Vagina (tissue), 2 donors: ENCODE measurements at regions not wholly inside any gene's neighbourhood (a gene's known extent, or its start where the extent isn't known, plus 50 kb on each side); places are given as distances from the start of the nearest gene placed in this dataset.

Experiments
- DNase-seq, 2 donors: peaks; one replicate each; pipeline ENCODE4 v3.0.0-alpha.2; 2017; ENCODE audit errors: extremely low spot score in 2 of 2
- H3K27ac ChIP-seq: fragments of 200-600 bp; sonication (generic); one replicate; pipeline ENCODE4 v1.5.1; 2019
- H3K27me3 ChIP-seq: fragments of 200-600 bp; sonication (generic); one replicate; pipeline ENCODE4 v1.5.1; 2019
- H3K36me3 ChIP-seq, 2 donors: fragments of 200-600 bp; sonication (generic); one replicate each; pipeline ENCODE4 v1.5.1; 2017 to 2019
- H3K4me1 ChIP-seq: fragments of 200-600 bp; sonication (generic); one replicate; pipeline ENCODE4 v1.5.1; 2019
- H3K4me3 ChIP-seq, 2 donors: fragments of 200-600 bp; sonication (generic); 1 replicate in 1 of 2; 2 replicates in 1 of 2; pipeline ENCODE4 v1.5.1; 2016 to 2019
- H3K9me3 ChIP-seq: fragments of 200-600 bp; sonication (generic); one replicate; pipeline ENCODE4 v1.5.1; 2019
- CTCF ChIP-seq, 3 experiments: fragments of 450-650 bp in 2 of 3; fragments of 200-600 bp in 1 of 3; sonication (generic) in 1 of 3; IDR thresholded peaks; one replicate each; pipeline ENCODE4 v1.5.1; 2017 to 2019; ENCODE audit warnings: antibody characterized with exemption in 3 of 3, mild to moderate bottlenecking in 2 of 3, moderate library complexity in 2 of 3
- POLR2A ChIP-seq, 2 donors: fragments of 450-650 bp; IDR thresholded peaks; one replicate each; pipeline ENCODE4 v1.6.1; 2017; ENCODE audit warnings: antibody characterized with exemption in 2 of 2, mild to moderate bottlenecking in 2 of 2, moderate library complexity in 2 of 2
- POLR2AphosphoS5 ChIP-seq, 2 donors: sonication (generic); formaldehyde crosslinking; IDR thresholded peaks; one replicate each; pipeline ENCODE4 v1.9.0; 2017; ENCODE audit warnings: antibody characterized with exemption in 2 of 2, mild to moderate bottlenecking in 2 of 2, low read depth in 1 of 2; ENCODE audit not compliant: insufficient read depth in 1 of 2
- intact Hi-C: fragments of 100-400 bp; cut with DNase I; formaldehyde crosslinking; loops from one replicate; pipeline ENCODE4 v1.15.1; 2023

GRCh38 chr6:167493976-167494697 is 169.3 kb downstream of the TTLL2 start:
- Histone ChIP-seq H3K4me1 (no peaks in the 10 kb centered on the region), H3K4me3 (no peak overlapping the region), H3K9me3 (no peaks in the 10 kb centered on the region), H3K27me3 (no peaks in the 10 kb centered on the region), H3K36me3 (no peaks in the 10 kb centered on the region), H3K27ac (peak overlapping the region; percentile 57)
- no peak for DNase-seq
- TF ChIP-seq CTCF (IDR thresholded peaks at IDR 0.05) (no peak), POLR2A (IDR thresholded peaks at IDR 0.05) (no peak), POLR2AphosphoS5 (IDR thresholded peaks at IDR 0.05; ENCODE audit: insufficient read depth in 1 of 2, low read depth in 1 of 2) (peak in 1 of 2 donors; percentile 39)
- intact Hi-C loops: no loop called here

GRCh38 chr6:167494698-167495435 is 170.0 kb downstream of the TTLL2 start:
- H3K4me3 ChIP-seq: no peak overlapping the region
- TF ChIP-seq POLR2A (IDR thresholded peaks at IDR 0.05) (no peak), CTCF (IDR thresholded peaks at IDR 0.05) (no peak), POLR2AphosphoS5 (IDR thresholded peaks at IDR 0.05; ENCODE audit: insufficient read depth in 1 of 2, low read depth in 1 of 2) (no peak)
- H3K27ac ChIP-seq: peak overlapping the region; percentile 57
- H3K9me3 ChIP-seq: no peaks in the 10 kb centered on the region
- no peaks in the 10 kb centered on the region for H3K36me3 ChIP-seq
- intact Hi-C loops: no loop called here
- no peak for DNase-seq
- H3K27me3 ChIP-seq: no peaks in the 10 kb centered on the region
- no peaks in the 10 kb centered on the region for H3K4me1 ChIP-seq

GRCh38 chr6:167495506-167496401 is 170.9 kb downstream of the TTLL2 start:
- no peak for DNase-seq
- Histone ChIP-seq H3K27me3 (no peaks in the 10 kb centered on the region), H3K4me1 (no peaks in the 10 kb centered on the region), H3K27ac (no peak overlapping the region), H3K9me3 (no peaks in the 10 kb centered on the region), H3K4me3 (no peak overlapping the region), H3K36me3 (no peaks in the 10 kb centered on the region)
- TF ChIP-seq POLR2AphosphoS5 (IDR thresholded peaks at IDR 0.05; ENCODE audit: insufficient read depth in 1 of 2, low read depth in 1 of 2): no peak
- TF ChIP-seq CTCF (IDR thresholded peaks at IDR 0.05): no peak
- TF ChIP-seq POLR2A (IDR thresholded peaks at IDR 0.05): no peak
- intact Hi-C loops: no loop called here

GRCh38 chr6:167496707-167497106 is 171.8 kb downstream of the TTLL2 start:
- H3K4me3 ChIP-seq: no peak overlapping the region
- no peak for DNase-seq
- H3K27ac ChIP-seq: no peak overlapping the region
- intact Hi-C loops: no loop called here
- no peaks in the 10 kb centered on the region for H3K4me1 ChIP-seq
- H3K36me3 ChIP-seq: no peaks in the 10 kb centered on the region
- no peaks in the 10 kb centered on the region for H3K9me3 ChIP-seq
- TF ChIP-seq POLR2A (IDR thresholded peaks at IDR 0.05): no peak
- TF ChIP-seq POLR2AphosphoS5 (IDR thresholded peaks at IDR 0.05; ENCODE audit: insufficient read depth in 1 of 2, low read depth in 1 of 2): no peak
- TF ChIP-seq CTCF (IDR thresholded peaks at IDR 0.05): no peak
- H3K27me3 ChIP-seq: no peaks in the 10 kb centered on the region
